Effector memory CD8-positive, alpha-beta T cell (primary cell): ENCODE measurements at regions not wholly inside any gene's neighbourhood (a gene's known extent, or its start where the extent isn't known, plus 50 kb on each side); places are given as distances from the start of the nearest gene placed in this dataset.
"Not testable (repeated sequence)": the region's sequence is repeated elsewhere in the genome, so short reads cannot be mapped to it uniquely, and the experiment has no call there.

Experiments used
- ATAC-seq: fragments of 150-1000 bp; cut with Tn5 transposase; replicated peaks from 2 replicates; pipeline ENCODE4 v1.10.0; 2021; ENCODE audit warnings: mild to moderate bottlenecking, moderate library complexity
- DNase-seq, 3 experiments: peaks; one replicate each; pipeline ENCODE4 v3.0.0; 2021
- H3K27ac Mint-ChIP-seq, 2 donors: one replicate each; pipeline ENCODE4 v1.8.0; 2022; ENCODE audit warnings: mild to moderate bottlenecking in 2 of 2, mixed read lengths in 2 of 2, moderate library complexity in 2 of 2
- H3K27me3 Mint-ChIP-seq, 2 donors: one replicate each; pipeline ENCODE4 v1.8.0; 2022; ENCODE audit warnings: mixed read lengths in 2 of 2
- H3K36me3 Mint-ChIP-seq: one replicate; pipeline ENCODE4 v1.8.0; 2022; ENCODE audit warnings: mild to moderate bottlenecking, moderate library complexity, mixed read lengths; ENCODE audit not compliant: insufficient read depth
- H3K4me1 Mint-ChIP-seq, 2 donors: one replicate each; pipeline ENCODE4 v1.8.0; 2022; ENCODE audit warnings: low read depth in 2 of 2, mixed read lengths in 2 of 2
- H3K4me3 Mint-ChIP-seq, 2 donors: one replicate each; pipeline ENCODE4 v1.8.0; 2022; ENCODE audit warnings: mild to moderate bottlenecking in 2 of 2, mixed read lengths in 2 of 2, moderate library complexity in 2 of 2
- H3K9me3 Mint-ChIP-seq, 2 donors: one replicate each; pipeline ENCODE4 v1.8.0; 2022; ENCODE audit warnings: mixed read lengths in 2 of 2

DNA sequence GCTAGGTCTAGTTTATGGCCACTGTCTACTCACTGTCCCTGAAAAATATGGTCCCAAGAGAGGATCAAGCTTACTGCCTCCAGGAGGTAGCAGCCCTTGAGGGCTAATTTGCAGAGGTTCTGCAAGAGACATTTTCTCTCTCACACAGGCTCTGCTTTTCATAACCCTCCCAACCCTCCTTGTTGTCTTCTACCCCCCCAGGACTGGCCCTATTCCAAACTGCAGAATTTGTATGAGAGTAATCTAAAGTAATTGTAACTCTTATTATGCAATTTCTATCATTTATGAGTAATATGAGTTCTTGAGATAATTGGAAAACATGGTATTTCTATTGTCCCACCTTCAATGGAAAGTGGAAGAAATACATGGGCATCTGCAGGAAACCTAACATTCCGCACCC, 70.4 kb upstream of the CD55 start:
- DNase-seq (no peak), ATAC-seq (no peak)
- Mint-ChIP-seq H3K4me1 (no peaks in the 10 kb centered on the region), H3K27ac (no peak overlapping the region), H3K4me3 (no peak overlapping the region), H3K9me3 (no peaks in the 10 kb centered on the region), H3K36me3 (no peaks in the 10 kb centered on the region), H3K27me3 (peaks cover 10 to 35% of the 10 kb centered on the region in 2 donors)

DNA sequence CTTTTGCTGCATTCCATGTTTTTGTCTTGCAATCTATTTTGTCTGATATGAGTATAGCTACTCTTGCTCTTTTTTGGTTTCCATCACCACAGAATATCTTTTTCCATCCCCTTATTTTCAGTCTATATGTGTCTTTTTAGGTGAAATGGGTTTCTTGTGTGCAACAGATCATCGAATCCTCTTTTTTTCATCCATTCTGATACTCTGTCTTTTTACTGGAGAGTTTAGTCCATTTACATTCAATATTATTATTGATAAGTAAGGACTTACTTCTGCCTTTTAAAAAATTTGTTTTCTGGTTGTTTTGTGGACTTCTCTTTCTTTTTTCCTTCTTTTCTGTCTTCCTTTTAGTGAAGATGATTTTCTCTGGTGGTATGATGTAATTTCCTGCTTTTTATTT, 64.6 kb upstream of the CD55 start:
- ATAC-seq (no peak), DNase-seq (no peak)
- peaks cover 21 to 56% of the 10 kb centered on the region in 2 donors for H3K27me3 Mint-ChIP-seq
- H3K9me3 Mint-ChIP-seq, result no peaks in the 10 kb centered on the region
- no peaks in the 10 kb centered on the region for H3K36me3 Mint-ChIP-seq
- H3K4me3 Mint-ChIP-seq, result no peak overlapping the region
- no peak overlapping the region for H3K27ac Mint-ChIP-seq
- no peaks in the 10 kb centered on the region for H3K4me1 Mint-ChIP-seq

DNA sequence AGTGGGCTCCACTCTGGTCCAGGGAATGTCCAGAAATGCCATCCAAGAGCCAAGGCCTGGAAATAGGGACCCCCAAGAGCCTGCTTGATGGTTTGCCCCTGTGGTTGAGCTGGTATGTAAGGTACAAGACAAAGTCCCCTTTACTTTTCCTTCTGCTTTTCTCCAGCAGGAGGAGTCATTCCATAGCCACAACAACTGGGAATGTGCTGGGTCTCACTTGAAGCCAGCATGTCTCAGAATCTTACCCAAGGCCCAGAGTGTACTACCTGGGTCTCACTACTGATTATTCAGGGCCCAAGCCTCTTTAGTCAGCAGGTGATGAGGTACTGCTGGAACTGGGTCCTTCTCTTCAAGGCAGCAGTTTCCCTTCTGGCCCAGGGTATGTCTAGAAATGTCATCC, 62.1 kb upstream of the CD55 start:
- Mint-ChIP-seq H3K4me3 (no peak overlapping the region), H3K4me1 (no peaks in the 10 kb centered on the region), H3K9me3 (no peaks in the 10 kb centered on the region), H3K27ac (no peak overlapping the region), H3K36me3 (no peaks in the 10 kb centered on the region), H3K27me3 (peaks cover 31 to 61% of the 10 kb centered on the region in 2 donors)
- ATAC-seq (no peak), DNase-seq (no peak)

DNA sequence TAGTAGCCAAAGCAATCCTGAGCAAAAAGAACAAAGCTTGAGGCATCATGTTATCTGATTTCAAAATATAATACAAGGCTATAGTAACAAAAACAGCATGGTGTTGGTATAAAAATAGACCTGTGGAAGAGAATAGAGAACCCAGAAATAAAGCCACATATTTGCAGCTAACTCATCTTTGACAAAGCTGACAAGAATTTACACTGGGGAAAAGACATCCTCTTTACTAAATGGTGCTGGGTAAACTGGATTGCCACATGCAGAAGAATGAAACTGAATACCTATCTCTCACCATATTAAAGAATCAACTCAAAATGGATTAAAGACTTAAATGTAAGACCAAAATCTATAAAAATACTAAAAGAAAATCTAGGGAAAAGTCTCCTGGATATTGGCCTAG, 59.5 kb upstream of the CD55 start:
- H3K4me3 Mint-ChIP-seq, result no peak overlapping the region
- no peak for ATAC-seq
- H3K27ac Mint-ChIP-seq, result no peak overlapping the region
- no peak for DNase-seq
- H3K4me1 Mint-ChIP-seq, result no peaks in the 10 kb centered on the region
- H3K36me3 Mint-ChIP-seq, result no peaks in the 10 kb centered on the region
- peaks cover 21 to 45% of the 10 kb centered on the region in 2 donors for H3K27me3 Mint-ChIP-seq
- no peaks in the 10 kb centered on the region for H3K9me3 Mint-ChIP-seq

DNA sequence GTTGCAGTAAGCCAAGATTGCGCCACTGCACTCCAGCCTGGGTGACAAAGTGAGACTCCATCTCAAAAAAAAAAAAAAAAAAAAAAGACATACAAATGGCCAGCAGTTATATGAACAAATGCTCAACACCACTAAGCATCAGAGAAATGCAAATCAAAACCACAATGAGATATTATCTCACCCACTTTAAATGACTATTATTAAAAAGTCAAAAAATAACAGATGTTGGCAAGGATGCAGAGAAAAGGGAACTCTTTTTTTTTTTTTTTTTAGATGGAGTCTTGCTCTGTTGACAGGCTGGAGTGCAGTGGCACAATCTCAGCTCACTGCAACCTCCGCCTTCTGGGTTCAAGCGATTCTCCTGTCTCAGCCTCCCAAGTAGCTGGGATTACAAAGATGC, 58.6 kb upstream of the CD55 start:
- not testable (repeated sequence) for H3K4me3 Mint-ChIP-seq, ATAC-seq, H3K9me3 Mint-ChIP-seq, H3K4me1 Mint-ChIP-seq, H3K36me3 Mint-ChIP-seq, H3K27ac Mint-ChIP-seq, DNase-seq
- H3K27me3 Mint-ChIP-seq, result peaks cover 21 to 36% of the 10 kb centered on the region in 2 donors

DNA sequence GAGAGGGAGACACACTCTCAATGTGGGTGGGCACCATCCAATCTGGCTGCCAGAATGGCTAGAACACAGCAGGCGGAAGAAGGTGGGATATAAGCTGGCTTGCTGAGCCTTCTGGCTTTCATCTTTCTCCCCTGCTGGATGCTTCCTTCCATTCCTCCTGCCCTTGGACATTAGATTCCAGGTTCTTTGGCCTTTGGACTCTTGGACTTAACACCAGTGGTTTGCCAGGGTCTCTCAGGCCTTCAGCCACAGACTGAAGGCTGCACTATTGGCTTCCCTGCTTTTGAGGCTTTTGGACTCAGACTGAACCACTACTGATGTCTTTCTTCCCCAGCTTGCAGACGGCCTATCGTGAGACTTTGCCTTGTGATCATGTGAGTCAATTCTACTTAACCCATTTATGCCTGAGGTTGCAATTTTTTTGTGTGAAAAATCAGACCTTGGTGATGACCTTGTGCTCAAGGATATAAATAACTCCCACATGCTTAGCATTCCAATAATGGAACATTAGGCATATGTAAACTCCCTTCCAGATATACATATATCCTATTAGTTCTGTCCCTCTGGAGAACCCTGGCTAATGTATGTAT, 56.7 kb upstream of the CD55 start:
- H3K4me3 Mint-ChIP-seq, result no peak overlapping the region
- H3K36me3 Mint-ChIP-seq, result no peaks in the 10 kb centered on the region
- H3K9me3 Mint-ChIP-seq, result no peaks in the 10 kb centered on the region
- peaks cover 21 to 32% of the 10 kb centered on the region in 2 donors for H3K27me3 Mint-ChIP-seq
- no peaks in the 10 kb centered on the region for H3K4me1 Mint-ChIP-seq
- ATAC-seq, result no peak
- DNase-seq, result no peak
- H3K27ac Mint-ChIP-seq, result no peak overlapping the region

DNA sequence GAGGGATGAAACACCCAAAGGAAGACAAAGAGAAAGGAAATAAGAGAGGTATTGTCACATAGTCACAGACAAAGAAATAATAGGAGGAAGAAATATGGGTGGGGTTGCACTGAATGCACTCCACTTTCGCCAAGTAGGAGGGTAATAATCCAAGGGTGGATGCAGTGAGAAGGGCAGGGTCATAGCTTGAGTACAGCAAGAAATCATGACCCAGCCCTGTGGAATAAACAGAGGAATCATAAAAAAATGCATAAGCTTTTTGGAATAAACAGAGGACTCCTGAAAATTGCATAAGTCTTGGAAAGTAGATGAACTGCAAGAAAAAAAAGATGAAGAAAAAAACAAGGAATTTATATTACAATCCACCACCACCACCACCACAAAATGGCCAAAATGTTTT, 53.1 kb upstream of the CD55 start:
- H3K4me3 Mint-ChIP-seq, result no peak overlapping the region
- H3K36me3 Mint-ChIP-seq, result no peaks in the 10 kb centered on the region
- no peaks in the 10 kb centered on the region for H3K9me3 Mint-ChIP-seq
- DNase-seq (no peak), ATAC-seq (no peak)
- H3K27me3 Mint-ChIP-seq, result peaks cover 0 to 12% of the 10 kb centered on the region in 2 donors
- no peak overlapping the region for H3K27ac Mint-ChIP-seq
- no peaks in the 10 kb centered on the region for H3K4me1 Mint-ChIP-seq

DNA sequence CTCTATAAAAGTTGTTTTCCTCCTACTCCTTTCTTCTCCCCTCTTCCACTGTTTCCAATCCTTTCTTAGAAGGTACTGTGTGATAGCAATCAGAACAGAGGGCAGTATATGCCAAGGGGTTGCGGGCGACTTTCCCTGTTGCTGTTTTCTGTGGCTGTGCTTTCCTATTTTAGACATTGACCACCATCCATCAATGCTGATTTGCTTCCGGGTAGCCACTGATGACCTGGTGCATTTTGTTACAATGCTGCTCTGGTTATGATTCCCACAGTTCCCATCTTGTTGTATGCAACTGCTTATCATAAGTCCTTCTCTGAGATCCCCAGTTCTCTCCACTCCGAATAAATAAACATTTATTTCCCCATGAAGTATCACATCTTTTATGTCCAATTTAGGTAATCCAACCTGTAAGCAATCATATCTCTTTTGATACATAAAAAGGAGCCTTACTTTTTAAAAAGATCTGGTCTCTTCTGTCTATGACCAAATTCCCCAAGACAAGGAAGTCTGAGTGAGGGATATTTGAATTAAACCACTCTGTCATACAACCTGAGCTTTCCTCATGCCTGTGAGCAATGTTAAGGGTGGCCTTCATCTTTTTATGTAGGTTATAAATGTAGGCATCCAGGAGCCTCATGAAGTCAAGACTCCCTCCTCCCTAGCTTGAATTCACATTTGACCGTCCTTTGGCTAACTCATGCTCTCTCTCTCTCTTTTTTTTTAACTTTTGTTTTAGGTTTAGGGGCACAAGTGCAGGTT, 52.5 kb upstream of the CD55 start:
- Mint-ChIP-seq H3K4me3 (no peak overlapping the region), H3K9me3 (no peaks in the 10 kb centered on the region), H3K36me3 (no peaks in the 10 kb centered on the region), H3K4me1 (no peaks in the 10 kb centered on the region), H3K27ac (no peak overlapping the region), H3K27me3 (peaks cover 0 to 10% of the 10 kb centered on the region in 2 donors)
- ATAC-seq (no peak), DNase-seq (no peak)
